HG03521 (cell line): ENCODE measurements at regions not wholly inside any gene's neighbourhood (a gene's known extent, or its start where the extent isn't known, plus 50 kb on each side); places are given as distances from the start of the nearest gene placed in this dataset.
"Not testable (repeated sequence)": the region's sequence is repeated elsewhere in the genome, so short reads cannot be mapped to it uniquely, and the experiment has no call there.

ENCODE experiments used
- ATAC-seq: cut with Tn5 transposase; IDR thresholded peaks from one replicate; pipeline ENCODE4 v1.9.1; 2021; ENCODE audit warnings: mild to moderate bottlenecking, moderate library complexity; ENCODE audit not compliant: unreplicated experiment

- ATAC-seq: no peak
These were observed 377.6 kb downstream of the IRS2 start for GRCh38 chr13:109408591-109409382.

DNA sequence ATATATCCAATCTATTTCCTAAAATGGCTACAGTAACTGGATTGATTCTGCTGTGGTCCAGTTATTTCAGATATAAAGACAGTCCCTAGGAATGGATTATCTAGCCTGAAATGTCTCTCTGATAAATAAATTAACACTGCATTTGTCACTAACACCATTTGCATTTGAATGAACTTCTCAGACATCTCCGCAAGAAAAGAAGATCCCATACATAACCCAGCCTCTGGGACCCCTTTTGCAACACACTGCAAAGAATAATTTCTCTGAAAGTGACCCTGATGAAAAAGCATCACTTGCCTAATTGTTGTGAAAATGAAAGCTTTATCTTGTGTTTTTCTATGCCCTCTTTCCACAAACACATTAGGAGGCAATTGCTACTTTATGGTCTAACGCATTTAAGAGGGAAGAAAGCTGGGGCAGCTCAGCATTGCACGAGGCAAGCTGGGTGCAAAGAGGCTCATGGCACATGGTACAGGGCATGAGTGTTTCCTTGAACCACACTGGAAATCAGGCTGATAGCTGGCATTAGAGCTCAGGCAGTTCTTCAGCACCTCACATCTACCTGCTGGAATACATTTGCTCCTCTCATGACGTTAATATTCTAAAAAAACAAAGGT is 379.9 kb downstream of the IRS2 start:
- ATAC-seq: no peak

DNA sequence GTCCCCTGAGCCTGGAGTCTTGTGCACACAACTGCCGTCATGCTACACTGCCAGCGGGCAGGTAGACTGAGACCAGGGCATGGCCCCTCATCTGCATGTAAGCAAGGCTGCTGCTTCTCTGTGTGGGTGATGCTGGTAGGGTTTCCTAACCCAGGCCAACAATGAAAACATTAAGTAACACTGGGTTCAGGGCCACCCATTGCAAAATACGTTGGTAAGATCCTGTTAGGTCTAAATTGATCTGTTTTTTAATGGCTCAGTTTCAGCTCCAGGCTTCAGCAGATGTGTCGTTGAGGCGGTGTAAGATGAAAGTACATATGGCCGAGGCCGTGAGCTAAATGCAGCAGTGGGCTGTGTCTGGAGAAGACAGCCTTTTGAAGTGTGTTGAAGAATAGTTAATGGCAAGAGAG is 383.4 kb downstream of the IRS2 start:
- no peak for ATAC-seq

DNA sequence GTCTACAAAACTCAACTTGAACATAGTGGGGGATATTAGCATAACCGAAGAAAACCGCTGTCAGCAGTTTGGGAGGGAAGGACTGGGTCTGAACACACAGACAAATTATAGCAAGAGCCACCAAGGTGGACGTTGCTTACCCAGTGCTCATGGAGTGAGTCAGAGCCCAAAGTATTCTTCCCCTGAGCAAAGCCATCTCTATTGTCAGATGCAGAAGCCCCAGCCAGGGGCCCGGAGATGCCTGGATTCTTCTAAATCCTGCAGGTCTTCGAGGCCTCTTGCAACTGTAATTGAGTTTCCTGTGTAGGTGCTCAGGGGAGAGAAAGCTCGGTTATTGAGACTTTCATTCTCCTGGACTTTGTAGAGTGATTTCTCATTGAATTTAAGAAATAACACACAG is 384.5 kb downstream of the IRS2 start:
- ATAC-seq: no peak

- ATAC-seq: no peak
These were observed 385.1 kb downstream of the IRS2 start for GRCh38 chr13:109401307-109401706.

DNA sequence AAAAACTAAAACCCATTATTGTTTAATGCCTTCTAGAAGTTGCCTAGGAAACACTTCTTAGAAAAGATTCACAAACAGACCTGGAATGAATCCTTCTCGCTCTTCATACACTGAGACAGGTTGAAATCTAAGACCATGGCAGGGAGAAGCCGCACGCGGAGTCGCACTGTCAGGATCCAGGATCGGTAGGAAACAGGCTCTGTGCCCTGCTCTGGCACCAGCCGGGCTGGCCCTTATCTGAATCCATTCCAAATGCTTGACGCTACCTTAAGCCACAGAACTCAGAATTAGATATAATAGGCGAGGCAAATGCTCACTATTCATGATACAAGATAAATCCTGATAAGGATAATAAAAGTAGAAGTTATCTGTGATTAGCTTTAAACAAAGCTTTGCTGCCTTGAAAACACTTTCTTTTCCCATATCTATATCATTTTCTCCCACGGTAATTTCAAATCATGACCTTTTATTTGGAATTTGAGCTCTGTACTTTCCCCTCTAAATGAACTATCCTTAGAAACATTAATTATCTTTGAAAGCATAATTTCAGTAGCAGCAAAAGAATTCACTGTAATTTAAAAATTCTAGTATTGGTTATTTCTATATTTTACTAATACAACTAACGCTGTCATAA is 385.6 kb downstream of the IRS2 start:
- ATAC-seq: no peak

GRCh38 chr13:109400209-109400608 is 386.2 kb downstream of the IRS2 start:
- ATAC-seq: no peak

GRCh38 chr13:109398071-109398470 is 388.3 kb downstream of the IRS2 start:
- not testable (repeated sequence) for ATAC-seq

- ATAC-seq: no peak
These were observed 389.1 kb downstream of the IRS2 start for GRCh38 chr13:109397285-109397684.

DNA sequence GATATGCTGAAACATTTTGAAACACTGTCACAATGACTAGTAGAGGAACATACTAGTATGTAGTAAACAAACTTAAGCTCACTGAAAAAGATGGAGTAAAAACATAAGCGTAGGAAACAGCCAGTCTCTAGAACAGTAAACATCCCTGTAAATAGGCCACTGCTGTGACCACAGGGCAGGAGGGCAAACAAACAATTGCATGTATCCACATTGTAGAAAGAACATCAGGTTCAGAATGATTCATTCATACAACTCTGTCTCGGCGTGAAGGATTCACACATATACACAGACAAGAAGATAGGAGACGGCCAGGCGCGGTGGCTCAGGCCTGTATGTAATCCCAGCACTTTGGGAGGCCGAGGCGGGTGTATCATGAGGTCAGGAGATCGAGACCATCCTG is 390.1 kb downstream of the IRS2 start:
- no peak for ATAC-seq

DNA sequence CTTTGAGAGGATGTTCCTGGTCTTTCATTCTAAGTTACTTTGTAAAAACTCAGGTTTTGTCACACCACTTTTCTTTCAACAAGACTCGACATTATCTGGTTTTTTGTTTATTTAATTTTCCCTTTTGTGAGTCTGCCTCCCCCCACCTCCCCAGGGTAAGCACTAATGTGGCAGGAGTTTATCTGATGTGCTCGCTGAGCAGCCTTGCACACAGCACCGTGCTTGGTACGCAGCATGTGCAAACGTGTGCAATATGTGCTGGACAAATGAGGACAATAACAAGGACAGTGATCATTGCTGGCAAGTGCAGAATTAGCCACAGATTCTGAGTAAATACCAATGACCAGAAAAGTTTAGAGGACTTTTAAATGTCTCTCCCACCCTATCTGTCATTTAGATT is 391.4 kb downstream of the IRS2 start:
- ATAC-seq: no peak

DNA sequence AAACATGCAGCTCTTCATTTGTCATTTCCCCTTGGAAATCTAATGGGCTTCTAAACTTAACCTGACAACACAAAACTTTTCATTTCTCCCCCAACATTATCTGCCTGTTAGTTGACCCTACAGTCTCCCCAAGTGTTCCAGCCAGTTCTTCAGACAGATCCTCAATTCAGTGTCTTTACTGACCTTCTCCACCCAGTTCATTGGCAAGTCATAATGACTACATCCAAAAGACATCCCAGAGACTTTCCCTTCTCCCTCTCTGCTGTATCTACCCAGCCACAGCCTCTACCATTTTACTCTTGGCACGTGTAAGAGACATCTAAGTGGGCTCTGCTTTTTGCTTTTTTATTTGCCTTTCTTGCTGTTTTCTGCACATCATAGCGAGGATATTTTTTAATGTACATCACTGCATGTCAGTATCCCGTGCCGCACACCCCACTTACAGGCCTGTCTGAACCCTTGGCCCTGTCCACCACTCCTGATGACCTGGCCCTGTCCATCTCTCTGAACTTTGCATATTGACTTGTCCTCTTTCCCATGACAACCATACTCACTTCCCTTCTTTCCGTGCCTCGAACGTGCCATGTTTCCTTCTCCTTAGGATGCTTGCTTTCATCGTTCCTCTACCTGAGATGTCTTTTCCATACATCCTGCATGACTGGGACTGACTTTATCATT is 391.9 kb downstream of the IRS2 start:
- no peak for ATAC-seq

DNA sequence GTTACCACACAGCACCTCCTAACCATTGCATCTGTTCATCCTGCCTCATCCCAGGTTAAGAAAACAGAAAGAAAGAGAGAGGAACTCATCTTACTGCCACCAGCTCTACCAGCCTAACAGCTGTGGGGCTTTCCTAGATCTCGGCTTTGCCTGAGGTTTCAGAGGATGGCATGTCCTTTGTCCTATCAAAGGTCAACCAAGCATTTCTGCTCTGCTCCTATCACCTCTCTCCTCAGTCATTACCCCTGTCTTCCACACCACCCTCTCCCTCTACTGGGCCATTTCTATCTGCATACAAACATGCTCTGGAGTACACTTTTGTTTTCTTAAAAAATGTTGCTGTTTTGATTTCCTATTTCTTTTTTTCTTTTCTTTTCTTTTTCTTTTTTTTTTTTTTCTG is 393.3 kb downstream of the IRS2 start:
- ATAC-seq: no peak

GRCh38 chr13:109390391-109390790 is 396.0 kb downstream of the IRS2 start:
- ATAC-seq: no peak

- no peak for ATAC-seq
These were observed 396.5 kb downstream of the IRS2 start for GRCh38 chr13:109389892-109390345.

DNA sequence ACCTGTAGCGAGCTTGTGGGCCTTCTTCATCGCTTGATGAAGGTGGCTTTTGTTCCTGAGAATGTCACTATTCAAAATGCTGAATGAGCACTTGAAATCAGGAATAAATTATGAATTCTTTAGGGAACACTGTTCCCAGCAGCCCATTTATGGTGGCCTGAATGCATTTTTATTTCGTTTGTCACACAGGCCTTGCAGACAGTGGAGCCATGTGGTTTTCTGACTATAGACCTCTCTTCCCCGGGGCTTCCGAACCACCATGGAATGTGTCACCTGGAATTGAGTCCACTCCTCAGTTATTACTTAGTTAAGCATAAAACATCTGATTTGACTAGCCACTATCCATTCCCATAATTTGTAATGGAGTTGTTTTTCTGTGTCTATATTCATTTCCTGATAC is 396.9 kb downstream of the IRS2 start:
- no peak for ATAC-seq

GRCh38 chr13:109387471-109387870 is 398.9 kb downstream of the IRS2 start:
- ATAC-seq: no peak

GRCh38 chr13:109385242-109385560 is 401.2 kb downstream of the IRS2 start:
- ATAC-seq: no peak

DNA sequence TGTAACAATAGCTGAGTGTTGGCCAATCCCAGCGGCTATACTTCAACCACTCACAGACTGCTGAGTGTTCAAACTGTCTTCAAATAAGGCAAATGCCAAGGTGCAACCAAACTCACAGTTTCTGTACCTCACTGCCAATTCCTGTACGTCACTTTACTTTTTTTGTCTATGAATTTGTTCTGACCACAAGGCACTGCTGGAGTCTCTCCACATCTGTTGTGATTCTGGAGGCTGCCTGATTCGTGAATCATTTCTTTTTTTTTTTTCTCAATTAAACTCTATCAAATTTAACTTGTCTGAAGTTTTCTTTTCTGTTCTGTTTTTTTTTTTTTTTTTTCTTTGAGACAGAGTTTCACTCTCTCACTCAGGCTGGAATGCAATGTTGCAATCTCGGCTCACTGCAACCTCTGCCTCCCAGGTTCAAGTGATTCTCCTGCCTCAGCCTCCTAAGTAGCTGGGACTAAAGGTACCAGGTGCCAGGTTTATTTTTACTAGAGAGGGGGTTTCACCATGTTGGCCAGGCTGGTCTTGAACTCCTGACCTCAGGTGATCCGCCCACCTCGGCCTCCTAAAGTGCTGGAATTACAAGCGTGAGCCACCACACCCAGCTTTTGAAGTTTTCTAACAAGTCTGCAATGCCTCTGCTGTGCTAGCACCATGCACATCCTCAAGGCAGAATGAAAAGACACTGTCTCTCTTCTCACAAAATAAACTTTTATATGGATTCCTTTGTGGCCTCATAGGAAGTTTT is 401.7 kb downstream of the IRS2 start:
- ATAC-seq: no peak

GRCh38 chr13:109383683-109384082 is 402.7 kb downstream of the IRS2 start:
- no peak for ATAC-seq
